ENCODE measurements at regions not wholly inside any gene's neighbourhood (a gene's known extent, or its start where the extent isn't known, plus 50 kb on each side); places are given as distances from the start of the nearest gene placed in this dataset.

DNA sequence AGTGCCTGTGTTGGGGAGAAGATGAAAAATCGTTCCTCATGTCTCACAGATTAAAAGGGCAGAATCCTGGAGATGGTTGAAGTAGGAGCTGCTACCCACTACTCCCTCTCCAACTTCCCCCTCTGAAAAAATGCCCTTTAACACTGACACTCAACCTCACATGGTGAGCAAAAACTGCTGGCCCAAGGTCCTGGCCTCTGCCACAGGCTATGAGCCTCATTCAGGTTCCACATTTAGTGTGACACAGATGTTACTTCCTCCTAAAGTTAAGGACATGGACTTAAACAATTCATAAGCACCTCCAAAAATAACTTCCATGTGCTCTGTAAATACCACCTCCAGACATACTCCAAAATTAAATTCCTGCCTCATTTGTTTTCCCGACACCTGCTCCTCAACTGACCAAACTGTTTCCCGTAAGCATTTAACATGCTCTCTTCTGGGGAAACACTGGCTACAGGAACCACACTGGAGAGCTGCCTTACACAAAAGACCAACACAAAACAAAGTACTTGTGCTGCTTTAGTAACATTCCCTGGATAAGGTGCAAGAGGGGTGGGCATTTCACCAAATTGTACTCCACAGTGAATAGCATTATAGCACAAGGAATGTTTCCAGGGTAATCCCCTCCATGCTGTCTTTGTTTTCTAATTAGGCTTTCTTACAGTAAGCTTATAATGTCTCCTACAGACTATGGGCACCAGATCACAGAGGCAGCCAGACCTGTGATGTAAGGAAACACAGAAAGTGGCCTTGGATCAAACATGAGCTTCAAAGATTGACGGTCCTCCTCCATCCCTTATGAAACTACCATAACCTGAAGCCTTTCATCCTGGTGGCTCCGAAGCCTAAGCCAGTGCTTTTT lies 57.0 kb downstream of the PHLDA1 start:
- DNase-seq (ENCODE audit: low read depth in 3 of 3, low spot score in 2 of 3), result no peak

DNA sequence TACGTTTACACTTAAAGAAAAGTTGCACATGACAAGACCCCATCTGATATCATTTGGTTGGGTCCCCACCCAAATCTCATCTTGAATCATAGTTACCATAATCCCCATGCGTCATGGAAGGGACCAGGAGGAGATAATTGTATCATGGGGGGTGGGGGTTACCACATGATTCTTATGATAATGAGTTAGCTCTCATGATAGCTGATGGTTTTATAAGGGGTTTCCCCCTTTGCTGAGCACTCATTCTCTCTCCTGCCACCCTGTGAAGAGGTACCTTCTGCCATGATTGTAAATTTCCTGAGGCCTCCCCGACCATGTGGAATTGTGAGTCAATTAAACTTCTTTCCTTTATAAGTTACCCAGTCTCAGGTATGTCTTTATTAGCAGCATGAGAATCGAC lies 60.3 kb downstream of the PHLDA1 start:
- DNase-seq (ENCODE audit: low read depth in 3 of 3, low spot score in 2 of 3), result no peak

DNA sequence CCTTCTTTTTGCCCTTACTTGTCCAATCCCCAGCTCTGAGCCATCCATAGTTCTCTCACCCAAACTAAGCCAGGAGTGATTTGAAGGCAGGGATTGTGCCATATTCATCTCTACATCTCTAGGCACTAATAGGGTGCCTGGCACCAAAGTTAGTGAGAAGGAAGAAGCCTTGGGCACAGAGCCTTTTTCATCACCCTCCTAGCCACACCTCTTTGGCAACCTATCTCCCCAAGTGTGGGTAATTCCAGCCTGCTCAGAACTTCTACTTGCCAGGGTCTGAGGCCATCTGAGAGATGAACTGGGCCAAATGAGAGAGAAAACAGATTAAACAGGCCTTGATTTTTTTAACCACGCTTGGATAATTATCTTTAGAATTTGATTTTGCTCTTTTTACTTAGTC lies 61.3 kb downstream of the PHLDA1 start:
- no peak for DNase-seq (ENCODE audit: low read depth in 3 of 3, low spot score in 2 of 3)

DNA sequence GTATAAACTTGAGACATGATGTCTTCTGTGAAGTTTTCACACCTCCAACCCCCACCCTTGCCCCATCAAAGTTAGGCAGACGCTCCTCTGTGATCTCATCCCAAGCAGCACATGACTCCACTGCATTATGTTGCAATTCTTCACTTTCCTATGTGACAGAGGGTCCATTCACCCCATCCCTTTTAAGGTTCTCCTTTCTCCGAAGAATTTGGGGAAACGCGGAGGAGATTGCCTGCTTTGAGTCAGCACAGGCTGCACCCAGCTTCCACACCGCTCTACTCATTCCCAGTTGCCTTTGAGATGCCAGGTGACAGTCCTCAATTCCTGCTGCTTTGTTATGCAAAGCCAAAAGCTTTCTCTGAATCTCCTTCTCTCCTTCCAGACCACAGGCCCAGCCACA lies 61.8 kb downstream of the PHLDA1 start:
- no peak for DNase-seq (ENCODE audit: low read depth in 3 of 3, low spot score in 2 of 3)

DNA sequence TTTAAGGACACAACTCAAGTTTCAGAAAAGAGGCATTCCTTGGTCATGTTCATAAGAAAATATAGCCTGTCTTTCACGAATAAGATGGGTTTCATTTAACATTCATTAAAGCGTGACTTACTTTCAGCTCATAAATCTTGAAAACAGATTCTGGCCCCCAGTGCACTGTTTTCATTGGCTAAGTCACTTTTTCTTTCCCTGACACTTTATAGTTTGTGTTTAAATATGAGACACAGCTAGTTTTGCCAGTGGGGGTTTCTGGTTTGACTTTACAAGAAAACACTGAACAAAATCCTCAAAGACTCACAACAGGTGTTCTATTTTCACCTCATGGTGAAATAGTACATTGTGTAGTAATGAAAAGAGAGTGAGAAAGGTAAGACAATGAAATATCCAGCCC lies 65.9 kb downstream of the PHLDA1 start:
- DNase-seq (ENCODE audit: low read depth in 3 of 3, low spot score in 2 of 3), result no peak

DNA sequence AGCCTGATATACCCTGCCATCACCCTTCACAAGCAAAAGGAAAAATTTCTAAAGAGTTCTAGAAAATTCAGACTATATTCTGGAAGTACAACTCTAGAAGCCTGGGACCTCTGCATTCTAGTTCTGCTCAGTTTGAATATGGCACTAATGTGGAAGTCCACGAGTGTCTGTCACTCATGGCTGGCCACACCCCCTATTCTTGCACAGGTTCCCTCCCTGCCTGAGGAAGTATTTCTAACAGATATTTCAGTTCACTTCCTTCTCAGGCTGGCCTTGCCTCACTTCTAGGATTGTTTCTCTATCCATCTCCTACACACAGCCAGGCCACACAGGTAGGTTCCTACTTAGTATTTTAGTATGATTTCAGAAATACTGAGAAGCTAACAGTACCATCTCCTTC lies 67.4 kb downstream of the PHLDA1 start:
- no peak for DNase-seq (ENCODE audit: low read depth in 3 of 3, low spot score in 2 of 3)

DNA sequence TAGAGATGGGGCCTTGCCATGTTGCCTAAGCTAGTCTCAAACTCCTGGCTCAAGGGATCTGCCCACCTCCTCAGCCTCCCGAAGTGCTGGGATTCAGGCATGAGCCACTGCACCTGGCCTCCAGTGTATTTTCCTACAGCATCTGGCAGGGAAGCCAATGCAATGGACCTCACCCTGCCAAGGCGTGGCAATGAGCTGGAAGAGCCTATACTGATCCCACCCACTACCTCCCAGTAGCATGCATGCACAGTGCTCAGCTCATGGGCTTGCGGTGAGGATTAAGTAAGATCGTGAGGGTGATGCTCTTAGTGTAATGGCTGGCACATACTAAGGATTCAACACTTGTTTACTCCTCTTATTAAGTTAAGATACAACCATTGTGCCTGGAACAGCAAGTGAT lies 69.7 kb downstream of the PHLDA1 start:
- no peak for DNase-seq (ENCODE audit: low read depth in 3 of 3, low spot score in 2 of 3)

DNA sequence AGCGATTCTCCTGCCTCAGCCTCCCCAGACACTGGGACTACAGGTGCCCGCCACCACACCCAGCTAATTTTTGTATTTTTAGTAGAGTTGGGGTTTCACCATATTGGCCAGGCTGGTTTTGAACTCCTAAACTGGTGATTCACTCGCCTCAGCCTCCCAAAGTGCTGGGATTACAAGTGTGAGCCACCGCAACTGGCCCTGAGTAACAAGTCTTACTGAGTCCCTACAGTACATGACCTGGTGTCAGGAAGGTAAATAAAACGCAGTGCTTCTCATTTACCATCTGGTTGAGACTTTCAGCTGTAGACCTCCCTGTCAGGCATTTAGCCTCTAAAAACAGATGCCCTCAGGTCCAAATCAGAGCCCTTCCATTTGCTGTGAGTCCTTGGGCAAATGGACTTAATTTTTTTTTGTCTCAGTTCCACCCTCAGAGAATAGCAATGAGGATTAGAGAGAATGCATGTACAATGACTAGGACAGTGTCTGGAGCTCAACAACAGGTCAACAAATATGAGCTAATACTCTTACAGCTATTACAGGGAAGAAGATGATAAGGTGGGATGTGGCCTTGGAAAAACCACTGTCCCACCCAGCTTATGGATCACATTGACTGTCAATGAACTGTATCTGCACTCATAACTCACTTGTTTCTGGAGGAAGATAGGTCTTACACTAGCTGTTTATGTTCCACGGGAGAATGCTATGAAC lies 70.5 kb downstream of the PHLDA1 start:
- no peak for DNase-seq (ENCODE audit: low read depth in 3 of 3, low spot score in 2 of 3)

DNA sequence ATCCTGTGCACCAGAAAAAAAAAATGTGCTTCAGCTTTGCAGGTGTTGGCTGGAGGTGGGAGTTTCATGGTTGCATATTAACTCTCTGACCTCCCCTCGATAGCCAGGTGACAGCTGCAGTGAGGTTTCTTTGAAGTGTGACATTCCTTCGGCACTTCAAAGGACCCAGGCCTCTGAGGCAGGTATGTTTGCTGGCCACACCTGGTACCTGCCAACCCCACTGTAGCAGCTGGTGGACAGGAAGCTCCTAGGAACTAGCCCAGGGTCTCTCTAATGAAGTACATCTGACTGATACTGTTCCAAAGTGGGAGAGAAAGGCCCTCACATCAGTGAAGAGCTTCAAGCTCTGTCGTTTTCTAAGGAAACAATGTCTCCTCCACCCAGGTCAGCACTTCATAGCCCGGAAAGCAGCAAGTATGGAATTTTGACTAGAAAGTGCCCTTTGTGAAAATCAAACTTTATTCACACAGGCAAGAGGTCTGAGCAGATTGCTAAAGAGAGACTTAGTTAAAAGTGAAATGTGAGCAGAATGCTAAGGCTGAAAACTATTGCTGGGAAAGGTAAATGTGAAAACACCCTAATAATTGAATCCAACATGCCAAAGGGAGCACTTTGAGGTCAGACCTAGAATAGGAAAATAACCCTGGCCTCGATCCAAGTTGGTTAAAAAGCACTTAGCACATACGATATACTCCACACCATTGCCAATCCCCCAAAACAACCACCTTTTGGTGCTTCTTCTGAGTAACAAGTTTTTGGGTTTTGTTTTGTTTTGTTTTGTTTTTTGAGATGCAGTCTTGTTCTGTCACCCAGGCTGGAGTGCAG lies 71.3 kb downstream of the PHLDA1 start:
- no peak for DNase-seq (ENCODE audit: low read depth in 3 of 3, low spot score in 2 of 3)

DNA sequence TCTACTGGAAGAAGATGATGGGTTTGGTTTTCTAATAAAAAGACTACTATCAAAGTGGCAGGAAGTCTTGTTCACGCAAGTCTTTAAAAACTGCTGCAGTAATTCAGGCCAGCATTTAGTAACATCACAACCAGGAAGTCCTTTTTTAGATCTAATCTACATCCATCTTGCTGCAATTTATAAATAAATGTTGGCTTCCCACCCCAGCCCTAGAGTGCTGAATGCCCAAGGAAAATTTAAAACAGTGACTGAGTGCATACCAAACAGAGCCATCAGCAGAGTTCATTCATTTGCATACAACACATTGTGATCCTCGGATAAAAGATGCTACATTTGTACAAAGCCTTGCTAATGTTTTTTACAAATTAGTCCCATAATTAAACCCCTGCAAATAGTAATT lies 72.1 kb downstream of the PHLDA1 start:
- no peak for DNase-seq (ENCODE audit: low read depth in 3 of 3, low spot score in 2 of 3)

DNA sequence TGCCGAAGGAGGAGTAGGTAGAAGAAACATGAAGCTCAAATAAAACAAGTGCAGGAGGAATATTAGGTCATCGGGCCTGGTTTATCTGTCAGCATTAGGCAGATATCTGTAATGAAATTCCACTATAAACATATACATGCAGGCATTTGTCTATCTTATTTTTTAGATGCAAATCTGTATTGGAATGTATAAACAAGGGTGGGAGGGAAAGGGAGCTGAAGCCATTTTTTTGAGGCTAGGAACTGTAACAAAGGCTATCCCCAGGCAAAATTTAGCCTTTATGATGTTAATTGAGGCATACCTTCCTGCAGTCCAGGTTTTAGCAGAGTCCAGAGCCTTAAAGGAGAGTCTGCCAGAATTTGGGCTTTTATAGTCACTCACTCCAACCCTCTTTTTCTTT lies 72.5 kb downstream of the PHLDA1 start:
- no peak for DNase-seq (ENCODE audit: low read depth in 3 of 3, low spot score in 2 of 3)

DNA sequence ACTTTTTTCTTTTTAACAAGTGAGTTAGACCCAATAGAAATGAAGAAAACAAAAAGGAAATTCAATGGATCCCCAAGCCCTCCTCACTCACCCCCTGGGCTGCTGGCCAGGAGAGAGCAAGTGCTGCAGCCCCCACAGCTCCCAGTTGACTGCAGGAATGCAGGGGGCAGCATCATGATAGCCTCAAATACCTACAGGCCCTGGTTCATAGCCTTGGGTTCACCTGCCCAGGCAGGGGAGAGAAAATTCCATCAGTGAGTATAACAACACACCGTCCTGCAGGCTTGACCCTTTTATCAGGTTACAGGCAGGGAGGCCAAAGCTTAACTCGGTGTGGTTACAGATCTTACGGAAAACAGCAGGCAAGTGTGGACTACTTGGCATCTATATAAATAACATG lies 76.3 kb downstream of the PHLDA1 start:
- no peak for DNase-seq (ENCODE audit: low read depth in 3 of 3, low spot score in 2 of 3)

DNA sequence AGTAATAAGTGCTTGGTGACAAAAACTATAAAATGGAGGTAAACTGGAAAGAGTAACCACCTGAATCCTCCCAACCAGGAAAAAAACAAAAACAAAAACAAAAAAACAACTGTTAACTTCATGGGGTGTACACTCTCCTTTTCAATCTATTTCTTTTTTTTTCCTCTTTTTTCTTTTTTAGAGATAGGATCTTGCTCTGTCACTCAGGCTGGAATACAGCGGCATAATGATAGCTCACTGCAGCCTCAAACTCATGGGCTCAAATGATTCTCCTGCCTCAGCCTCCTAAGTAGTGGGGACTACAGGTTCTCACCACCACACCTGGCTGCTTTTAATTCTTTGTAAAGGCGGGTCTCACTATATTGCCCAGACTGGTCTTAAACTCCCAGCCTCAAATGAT lies 76.8 kb downstream of the PHLDA1 start:
- no peak for DNase-seq (ENCODE audit: low read depth in 3 of 3, low spot score in 2 of 3)

DNA sequence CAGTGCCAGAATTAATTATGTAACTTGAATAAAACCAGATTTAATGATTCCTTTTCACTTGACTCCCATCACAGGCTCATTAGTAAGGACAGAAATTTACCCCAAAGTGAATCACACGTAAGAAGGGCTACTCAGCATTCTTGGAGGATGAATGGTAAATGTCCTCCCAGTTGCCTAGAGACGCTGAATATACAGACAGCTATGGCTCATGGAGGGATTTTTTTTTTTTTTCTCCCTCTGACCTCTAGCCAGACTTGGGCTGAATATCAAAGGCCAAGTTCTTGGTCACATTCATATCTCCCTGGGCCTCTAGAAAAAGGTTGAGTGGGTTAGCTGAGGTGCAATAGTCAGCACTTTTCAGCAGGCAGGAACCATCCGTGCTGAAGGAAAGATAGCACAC lies 77.5 kb downstream of the PHLDA1 start:
- DNase-seq (ENCODE audit: low read depth in 3 of 3, low spot score in 2 of 3), result no peak

DNA sequence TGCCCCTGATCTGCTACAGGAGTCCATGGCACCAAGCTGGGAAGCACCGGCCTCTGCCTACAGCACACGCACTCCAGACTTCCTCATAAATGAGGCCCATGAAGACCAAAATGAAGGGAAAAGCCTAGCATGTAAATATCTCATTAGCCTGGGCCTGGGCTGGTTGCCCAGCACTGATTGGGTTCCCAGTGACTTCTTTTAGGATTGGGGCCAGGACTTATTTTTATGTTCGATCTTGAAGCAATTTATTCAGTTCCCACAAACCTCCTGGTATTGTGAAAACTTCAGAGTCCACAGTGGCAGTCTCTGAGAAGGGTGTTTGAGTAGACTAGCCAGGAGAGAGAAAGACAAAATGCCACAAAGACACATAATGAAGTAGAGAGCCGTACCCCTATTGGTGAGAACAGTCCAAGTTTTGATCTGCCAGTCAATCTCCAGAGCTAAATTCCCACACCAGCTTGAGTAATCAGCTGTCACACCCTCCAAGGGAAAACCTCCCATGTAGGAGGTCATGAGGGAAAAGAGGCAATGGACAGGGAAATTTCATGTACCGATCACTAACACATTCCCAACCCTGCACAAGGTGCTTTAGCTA lies 78.2 kb downstream of the PHLDA1 start:
- DNase-seq (ENCODE audit: low read depth in 3 of 3, low spot score in 2 of 3), result no peak

DNA sequence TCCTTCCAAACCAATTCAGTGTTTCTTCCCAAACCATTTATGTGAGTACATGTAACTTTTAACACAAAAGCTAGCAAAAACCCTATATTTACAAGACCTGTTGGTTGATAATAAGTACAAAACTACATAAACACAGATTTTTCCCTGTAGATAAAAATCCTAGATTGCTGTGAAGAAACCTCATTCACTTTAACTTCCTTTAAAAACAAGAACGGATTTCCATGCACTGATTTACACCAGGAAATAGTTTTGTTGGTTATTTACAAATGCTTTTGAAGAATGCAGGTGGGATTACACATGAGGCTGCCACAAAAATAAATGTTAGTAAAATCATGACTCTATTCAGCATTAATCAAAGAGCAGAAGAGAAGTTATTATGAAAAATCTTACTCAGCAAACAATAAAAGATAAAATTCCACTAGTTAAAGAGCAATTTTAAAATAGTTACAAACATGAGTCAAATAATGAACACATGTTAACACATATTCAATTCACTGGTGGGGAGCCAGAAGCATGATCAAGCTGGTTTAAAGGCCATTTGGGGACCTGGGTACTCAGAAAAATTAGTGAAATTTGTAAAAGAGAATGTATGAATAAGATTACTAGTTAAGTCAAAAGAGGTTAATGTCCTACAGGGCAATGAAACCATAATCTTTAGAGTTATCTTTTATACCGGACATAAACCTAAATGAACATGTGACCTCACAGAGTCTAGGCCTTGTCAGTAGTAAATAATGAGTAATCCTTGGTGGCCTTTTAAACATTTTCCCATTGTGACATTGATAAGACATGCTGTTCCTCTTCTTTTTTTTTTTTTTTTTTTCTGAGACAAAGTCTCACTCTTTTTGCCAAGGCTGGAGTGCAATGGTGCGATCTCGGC lies 79.9 kb downstream of the PHLDA1 start:
- no peak for DNase-seq (ENCODE audit: low read depth in 3 of 3, low spot score in 2 of 3)

DNA sequence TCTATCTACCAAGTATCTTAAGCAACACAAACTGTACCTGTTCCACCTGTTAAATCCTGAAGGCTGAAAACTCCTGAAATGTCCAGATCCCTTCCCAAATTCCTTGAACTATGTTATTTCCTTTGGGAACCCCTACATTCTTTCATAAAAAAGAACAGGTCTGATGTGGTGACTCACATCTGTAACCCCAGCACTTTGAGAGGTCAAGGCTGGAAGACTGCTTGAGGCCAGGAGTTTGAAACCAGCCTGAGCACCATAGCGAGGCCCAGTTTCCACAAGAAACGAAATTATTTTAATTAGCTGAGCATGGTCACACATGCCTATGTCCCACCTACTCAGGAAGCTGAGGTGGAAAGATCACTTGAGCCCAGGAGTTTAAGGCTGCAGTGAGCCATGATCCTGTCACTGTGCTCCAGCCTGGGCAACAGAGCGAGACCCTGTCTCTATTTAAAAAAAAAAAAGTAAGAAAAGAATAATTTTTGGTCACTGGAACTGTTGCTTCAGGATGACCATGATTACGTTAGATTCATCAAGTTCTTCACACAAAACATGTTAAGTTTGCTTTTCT lies 84.3 kb downstream of the PHLDA1 start:
- DNase-seq (ENCODE audit: low read depth in 3 of 3, low spot score in 2 of 3), result no peak

DNA sequence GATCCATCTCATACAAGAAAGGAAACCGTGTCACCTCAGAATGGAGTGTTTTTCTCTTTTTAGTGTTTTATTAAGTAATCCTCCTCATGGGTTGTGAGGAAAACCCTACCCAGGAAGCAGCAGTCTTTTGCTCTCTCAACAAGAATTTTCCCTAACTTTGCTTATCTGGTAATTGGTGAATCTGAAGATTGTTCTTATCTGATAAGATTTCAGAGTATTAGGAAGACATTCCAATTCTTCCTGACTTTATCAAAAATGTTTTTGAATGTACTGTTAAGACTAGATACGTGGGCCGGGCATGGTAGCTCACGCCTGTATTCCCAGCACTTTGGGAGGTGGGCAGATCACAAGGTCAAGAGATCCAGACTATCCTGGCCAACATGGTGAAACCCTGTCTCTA lies 86.0 kb downstream of the PHLDA1 start:
- DNase-seq (ENCODE audit: low read depth in 3 of 3, low spot score in 2 of 3), result no peak

DNA sequence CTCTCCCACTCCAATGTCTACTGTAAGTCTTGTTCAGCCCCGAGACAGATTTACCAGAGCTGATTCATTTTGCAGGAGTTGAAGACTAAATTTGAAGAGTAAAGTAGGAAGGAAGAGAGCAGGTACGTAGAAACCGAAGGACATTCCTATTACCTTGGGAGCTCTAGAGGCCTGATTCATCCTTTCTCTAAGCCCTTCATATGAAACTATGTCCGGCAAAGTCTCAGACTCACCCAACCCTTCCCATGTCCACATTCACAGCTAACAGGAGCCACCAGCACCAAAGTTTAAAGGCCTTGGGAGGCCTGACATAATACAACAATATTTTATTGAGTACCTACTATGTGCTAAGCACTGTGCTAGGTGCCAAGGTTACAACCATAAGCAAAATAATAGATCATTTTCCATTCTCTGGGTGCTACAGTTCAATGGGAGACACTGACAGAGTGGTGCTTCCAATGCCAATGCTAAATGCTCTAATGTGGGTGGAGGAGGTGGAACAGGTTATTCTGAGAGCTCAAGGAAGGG lies 86.6 kb downstream of the PHLDA1 start:
- no peak for DNase-seq (ENCODE audit: low read depth in 3 of 3, low spot score in 2 of 3)

Data from right renal cortex interstitium (tissue), 3 donors.